ENCODE measurements at regions not wholly inside any gene's neighbourhood (a gene's known extent, or its start where the extent isn't known, plus 50 kb on each side); places are given as distances from the start of the nearest gene placed in this dataset.
"Not testable (repeated sequence)": the region's sequence is repeated elsewhere in the genome, so short reads cannot be mapped to it uniquely, and the experiment has no call there.

- H3K9me3 Mint-ChIP-seq = no peaks in the 10 kb centered on the region
- TF ChIP-seq, protein P1, sequence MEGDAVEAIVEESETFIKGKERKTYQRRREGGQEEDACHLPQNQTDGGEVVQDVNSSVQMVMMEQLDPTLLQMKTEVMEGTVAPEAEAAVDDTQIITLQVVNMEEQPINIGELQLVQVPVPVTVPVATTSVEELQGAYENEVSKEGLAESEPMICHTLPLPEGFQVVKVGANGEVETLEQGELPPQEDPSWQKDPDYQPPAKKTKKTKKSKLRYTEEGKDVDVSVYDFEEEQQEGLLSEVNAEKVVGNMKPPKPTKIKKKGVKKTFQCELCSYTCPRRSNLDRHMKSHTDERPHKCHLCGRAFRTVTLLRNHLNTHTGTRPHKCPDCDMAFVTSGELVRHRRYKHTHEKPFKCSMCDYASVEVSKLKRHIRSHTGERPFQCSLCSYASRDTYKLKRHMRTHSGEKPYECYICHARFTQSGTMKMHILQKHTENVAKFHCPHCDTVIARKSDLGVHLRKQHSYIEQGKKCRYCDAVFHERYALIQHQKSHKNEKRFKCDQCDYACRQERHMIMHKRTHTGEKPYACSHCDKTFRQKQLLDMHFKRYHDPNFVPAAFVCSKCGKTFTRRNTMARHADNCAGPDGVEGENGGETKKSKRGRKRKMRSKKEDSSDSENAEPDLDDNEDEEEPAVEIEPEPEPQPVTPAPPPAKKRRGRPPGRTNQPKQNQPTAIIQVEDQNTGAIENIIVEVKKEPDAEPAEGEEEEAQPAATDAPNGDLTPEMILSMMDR (IDR thresholded peaks at IDR 0.05) = no peak
- no peak overlapping the region for H3K4me3 Mint-ChIP-seq
- H3K36me3 Mint-ChIP-seq (ENCODE audit: low read depth) = no peaks in the 10 kb centered on the region
- no peak overlapping the region for H3K27ac Mint-ChIP-seq
- H3K4me1 Mint-ChIP-seq = no peaks in the 10 kb centered on the region
- no peaks in the 10 kb centered on the region for H3K27me3 Mint-ChIP-seq (ENCODE audit: low read depth, poor library complexity)
- no peak for DNase-seq
These were observed 834.1 kb upstream of the SLITRK6 start for GRCh38 chr13:86633346-86633745.

DNA sequence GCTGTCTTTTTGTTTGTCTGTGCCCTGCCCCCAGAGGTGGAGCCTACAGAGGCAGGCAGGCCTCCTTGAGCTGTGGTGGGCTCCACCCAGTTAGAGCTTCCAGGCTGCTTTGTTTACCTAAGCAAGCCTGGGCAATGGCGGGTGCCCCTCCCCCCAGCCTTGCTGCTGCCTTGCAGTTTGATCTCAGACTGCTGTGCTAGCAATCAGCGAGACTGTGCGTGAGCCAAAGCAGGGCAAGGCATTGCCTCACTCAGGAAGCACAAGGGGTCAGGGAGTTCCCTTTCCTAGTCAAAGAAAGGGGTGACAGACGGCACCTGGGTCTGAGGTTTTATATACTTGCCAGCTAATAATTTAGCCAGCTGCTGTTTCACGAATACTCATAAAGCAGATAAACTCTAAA is 852.0 kb upstream of the SLITRK6 start:
- H3K27me3 Mint-ChIP-seq (ENCODE audit: low read depth, poor library complexity); H3K27ac Mint-ChIP-seq; H3K4me1 Mint-ChIP-seq; H3K36me3 Mint-ChIP-seq (ENCODE audit: low read depth); H3K4me3 Mint-ChIP-seq: not testable (repeated sequence)
- H3K9me3 Mint-ChIP-seq = peaks cover 17% of the 10 kb centered on the region
- DNase-seq = peak; percentile 29

- DNase-seq = no peak
- no peaks in the 10 kb centered on the region for H3K27me3 Mint-ChIP-seq (ENCODE audit: low read depth, poor library complexity)
- no peak overlapping the region for H3K4me3 Mint-ChIP-seq
- H3K4me1 Mint-ChIP-seq = no peaks in the 10 kb centered on the region
- TF ChIP-seq, protein P1 (IDR thresholded peaks at IDR 0.05) = no peak
- no peaks in the 10 kb centered on the region for H3K36me3 Mint-ChIP-seq (ENCODE audit: low read depth)
- H3K9me3 Mint-ChIP-seq = peaks cover 13% of the 10 kb centered on the region
- H3K27ac Mint-ChIP-seq = no peak overlapping the region
These were observed 853.8 kb upstream of the SLITRK6 start for GRCh38 chr13:86653009-86653408.

- H3K4me3 Mint-ChIP-seq = no peak overlapping the region
- no peaks in the 10 kb centered on the region for H3K9me3 Mint-ChIP-seq
- no peak for DNase-seq
- TF ChIP-seq, protein P1 (IDR thresholded peaks at IDR 0.05) = no peak
- no peaks in the 10 kb centered on the region for H3K36me3 Mint-ChIP-seq (ENCODE audit: low read depth)
- no peak overlapping the region for H3K27ac Mint-ChIP-seq
- H3K4me1 Mint-ChIP-seq = no peaks in the 10 kb centered on the region
- peaks cover 2% of the 10 kb centered on the region for H3K27me3 Mint-ChIP-seq (ENCODE audit: low read depth, poor library complexity)
These were observed 856.3 kb upstream of the SLITRK6 start for GRCh38 chr13:86655561-86655960.

GRCh38 chr13:86660090-86660489 is 860.9 kb upstream of the SLITRK6 start:
- Mint-ChIP-seq H3K4me1 (no peaks in the 10 kb centered on the region), H3K9me3 (no peaks in the 10 kb centered on the region), H3K27me3 (ENCODE audit: low read depth, poor library complexity) (peaks cover 7% of the 10 kb centered on the region), H3K36me3 (ENCODE audit: low read depth) (no peaks in the 10 kb centered on the region), H3K4me3 (no peak overlapping the region), H3K27ac (no peak overlapping the region)
- TF ChIP-seq, protein P1 (IDR thresholded peaks at IDR 0.05) = no peak
- no peak for DNase-seq

GRCh38 chr13:86665842-86666241 is 866.6 kb upstream of the SLITRK6 start:
- no peak overlapping the region for H3K27ac Mint-ChIP-seq
- H3K4me1 Mint-ChIP-seq = no peaks in the 10 kb centered on the region
- H3K27me3 Mint-ChIP-seq (ENCODE audit: low read depth, poor library complexity) = peaks cover 4% of the 10 kb centered on the region
- H3K36me3 Mint-ChIP-seq (ENCODE audit: low read depth) = no peaks in the 10 kb centered on the region
- TF ChIP-seq, protein P1 (IDR thresholded peaks at IDR 0.05) = no peak
- DNase-seq = no peak
- no peaks in the 10 kb centered on the region for H3K9me3 Mint-ChIP-seq
- no peak overlapping the region for H3K4me3 Mint-ChIP-seq
